Motor neuron (in vitro differentiated cells): ENCODE measurements at regions not wholly inside any gene's neighbourhood (a gene's known extent, or its start where the extent isn't known, plus 50 kb on each side); places are given as distances from the start of the nearest gene placed in this dataset.

Source experiments
- ATAC-seq, 8 experiments: fragments of 200-7000 bp; cut with Tn5 transposase; replicated peaks in 6 of 8; 2 replicates each; pipeline ENCODE4 v1.8.0; 2021; ENCODE audit warnings: mild to moderate bottlenecking in 8 of 8, moderate library complexity in 8 of 8
- H3K27ac ChIP-seq, 2 donors: fragments of 250-450 bp; sonication (Bioruptor Pico); 2 replicates each; pipeline ENCODE4 v1.9.0; 2021; ENCODE audit warnings: antibody characterized with exemption in 2 of 2, mild to moderate bottlenecking in 2 of 2, moderate library complexity in 1 of 2
- H3K4me1 ChIP-seq, 2 donors: fragments of 250-450 bp; sonication (Bioruptor Pico); replicated peaks in 1 of 2; 2 replicates each; pipeline ENCODE4 v1.6.1; 2021; ENCODE audit warnings: antibody characterized with exemption in 2 of 2, mild to moderate bottlenecking in 2 of 2, moderate library complexity in 1 of 2
- H3K4me3 ChIP-seq, 5 donors: fragments of 250-450 bp; sonication (Bioruptor Pico); 2 replicates each; pipeline ENCODE4 v1.9.0; 2021; ENCODE audit warnings: antibody characterized with exemption in 5 of 5, mild to moderate bottlenecking in 5 of 5, moderate library complexity in 4 of 5
- WGBS, 10 experiments: fragments of 450-650 bp; shearing (Covaris generic); methylation state at CpG; one replicate each; pipeline ENCODE4 v1.0.0; 2022; 5-methylcytosine and 5-hydroxymethylcytosine counted together
- in situ Hi-C, 9 experiments: fragments of 400-800 bp; cut with MboI; loops; one replicate each; pipeline ENCODE4 v1.15.0; 2021; ENCODE audit warnings: low sequenced_read_pairs in 9 of 9, low pct_unique_long_range_greater_than_20kb in 2 of 9; ENCODE audit not compliant: unreplicated experiment in 9 of 9

GRCh38 chrX:22366166-22366702, 93.5 kb downstream of the CBLL2 start:
- Histone ChIP-seq H3K27ac (no peak overlapping the region), H3K4me1 (no peaks in the 10 kb centered on the region), H3K4me3 (no peak overlapping the region)
- in situ Hi-C loops: no loop called here
- 100% methylated on average over 1 of the region's 1 CpG; no CpG with 5 or more reads in 9 of the 10 experiments for WGBS, 10 experiments
- no peak for ATAC-seq

- Histone ChIP-seq H3K4me3 (no peak overlapping the region), H3K4me1 (no peaks in the 10 kb centered on the region), H3K27ac (no peak overlapping the region)
- in situ Hi-C loops: no loop called here
- no peak for ATAC-seq
- 0 to 60% (median 11%) methylated on average over 1 to 4 of the region's 4 CpGs; no CpG with 5 or more reads in 4 of the 10 experiments for WGBS, 10 experiments
These were observed 94.2 kb downstream of the CBLL2 start for GRCh38 chrX:22366906-22367305.

GRCh38 chrX:22373094-22373493, 100.4 kb downstream of the CBLL2 start:
- no peak overlapping the region for H3K4me3 ChIP-seq
- H3K4me1 ChIP-seq: no peaks in the 10 kb centered on the region
- in situ Hi-C loops: no loop called here
- 20 to 92% (median 50%) methylated on average over 1 to 3 of the region's 3 CpGs; no CpG with 5 or more reads in 5 of the 10 experiments for WGBS, 10 experiments
- H3K27ac ChIP-seq: no peak overlapping the region
- ATAC-seq: no peak

- Histone ChIP-seq H3K4me1 (no peaks in the 10 kb centered on the region), H3K27ac (no peak overlapping the region), H3K4me3 (no peak overlapping the region)
- in situ Hi-C loops: no loop called here
- 0 to 80% (median 76%) methylated on average over 1 of the region's 1 CpG; no CpG with 5 or more reads in 4 of the 10 experiments for WGBS, 10 experiments
- ATAC-seq: no peak
These were observed 101.1 kb downstream of the CBLL2 start for GRCh38 chrX:22373766-22374165.

- H3K27ac ChIP-seq: no peak overlapping the region
- ATAC-seq: no peak
- H3K4me3 ChIP-seq: no peak overlapping the region
- H3K4me1 ChIP-seq: no peaks in the 10 kb centered on the region
- 0 to 100% (median 38%) methylated on average over 1 to 2 of the region's 2 CpGs; no CpG with 5 or more reads in 4 of the 10 experiments for WGBS, 10 experiments
- in situ Hi-C loops: no loop called here
These were observed 103.7 kb downstream of the CBLL2 start for GRCh38 chrX:22376369-22376768.

GRCh38 chrX:22378296-22378695, 105.6 kb downstream of the CBLL2 start:
- no peak for ATAC-seq
- 28 to 90% (median 45%) methylated on average over 2 to 4 of the region's 4 CpGs; no CpG with 5 or more reads in 5 of the 10 experiments for WGBS, 10 experiments
- in situ Hi-C loops: no loop called here
- Histone ChIP-seq H3K4me1 (no peaks in the 10 kb centered on the region), H3K27ac (no peak overlapping the region), H3K4me3 (no peak overlapping the region)

- Histone ChIP-seq H3K4me3 (no peak overlapping the region), H3K4me1 (peaks cover 0 to 2% of the 10 kb centered on the region in 2 donors), H3K27ac (no peak overlapping the region)
- 0 to 100% (median 84%) methylated on average over 1 to 7 of the region's 7 CpGs; no CpG with 5 or more reads in 4 of the 10 experiments for WGBS, 10 experiments
- in situ Hi-C loops: no loop called here
- no peak for ATAC-seq
These were observed 111.3 kb downstream of the CBLL2 start for GRCh38 chrX:22383988-22384387.

- ATAC-seq: peak in 7 of 8 experiments; percentile 61 to 85 (median 81)
These were observed 117.0 kb downstream of the CBLL2 start for GRCh38 chrX:22389556-22390179.

GRCh38 chrX:22392133-22392948, 119.6 kb downstream of the CBLL2 start:
- H3K27ac ChIP-seq: no peak overlapping the region
- no peak overlapping the region for H3K4me3 ChIP-seq
- WGBS, 10 experiments: 38 to 90% (median 73%) methylated on average over 1 to 9 of the region's 10 CpGs; no CpG with 5 or more reads in 3 of the 10 experiments

More at GRCh38 chrX:22389556-22390179, 117.0 kb downstream of the CBLL2 start:
- Histone ChIP-seq H3K4me1 (peaks cover 0 to 5% of the 10 kb centered on the region in 2 donors), H3K4me3 (no peak overlapping the region), H3K27ac (no peak overlapping the region)
- in situ Hi-C loops: no loop called here
- 0 to 80% (median 18%) methylated on average over 1 to 4 of the region's 4 CpGs; no CpG with 5 or more reads in 3 of the 10 experiments for WGBS, 10 experiments

GRCh38 chrX:22395372-22395771, 122.7 kb downstream of the CBLL2 start:
- Histone ChIP-seq H3K4me3 (no peak overlapping the region), H3K27ac (no peak overlapping the region), H3K4me1 (no peaks in the 10 kb centered on the region)
- WGBS, 10 experiments: 40 to 97% (median 60%) methylated on average over 1 to 4 of the region's 4 CpGs; no CpG with 5 or more reads in 5 of the 10 experiments
- in situ Hi-C loops: no loop called here
- ATAC-seq: peak in 3 of 8 experiments; percentile 33 to 64 (median 52)

More at GRCh38 chrX:22392133-22392948, 119.6 kb downstream of the CBLL2 start:
- in situ Hi-C loops: no loop called here
- peaks cover 0 to 5% of the 10 kb centered on the region in 2 donors for H3K4me1 ChIP-seq
- peak in 5 of 8 experiments; percentile 57 to 70 (median 58) for ATAC-seq

GRCh38 chrX:22396408-22396807, 123.7 kb downstream of the CBLL2 start:
- H3K27ac ChIP-seq: no peak overlapping the region
- WGBS, 10 experiments: 30 to 100% (median 71%) methylated on average over 1 to 2 of the region's 2 CpGs; no CpG with 5 or more reads in 6 of the 10 experiments
- peak in 3 of 8 experiments; percentile 25 to 33 (median 33) for ATAC-seq
- no peaks in the 10 kb centered on the region for H3K4me1 ChIP-seq
- no peak overlapping the region for H3K4me3 ChIP-seq
- in situ Hi-C loops: no loop called here

- WGBS, 10 experiments: 20 to 80% (median 65%) methylated on average over 1 of the region's 1 CpG; no CpG with 5 or more reads in 4 of the 10 experiments
- Histone ChIP-seq H3K4me3 (no peak overlapping the region), H3K27ac (no peak overlapping the region), H3K4me1 (no peaks in the 10 kb centered on the region)
- in situ Hi-C loops: no loop called here
- no peak for ATAC-seq
These were observed 124.9 kb downstream of the CBLL2 start for GRCh38 chrX:22397566-22397965.
